HG03108 (cell line): ENCODE measurements at regions not wholly inside any gene's neighbourhood (a gene's known extent, or its start where the extent isn't known, plus 50 kb on each side); places are given as distances from the start of the nearest gene placed in this dataset.

Experiments
- ATAC-seq: cut with Tn5 transposase; IDR thresholded peaks from one replicate; pipeline ENCODE4 v1.9.1; 2021; ENCODE audit warnings: moderate library complexity; ENCODE audit not compliant: unreplicated experiment

GRCh38 chr7:10919923-10920322, 53.7 kb upstream of the PHF14 start:
- ATAC-seq, result no peak
